Ishikawa (cell line): ENCODE measurements at regions not wholly inside any gene's neighbourhood (a gene's known extent, or its start where the extent isn't known, plus 50 kb on each side); places are given as distances from the start of the nearest gene placed in this dataset.

Source experiments
- CEBPB ChIP-seq: IDR thresholded peaks from 2 replicates; pipeline ENCODE4 v1.6.1; 2012
- CREB1 ChIP-seq: IDR thresholded peaks from 2 replicates; pipeline ENCODE4 v1.6.1; 2012; ENCODE audit warnings: low read depth
- EGR1 ChIP-seq: IDR thresholded peaks from 2 replicates; pipeline ENCODE4 v1.6.1; 2012
- EP300 ChIP-seq: IDR thresholded peaks from 2 replicates; pipeline ENCODE4 v1.6.1; 2012; ENCODE audit warnings: borderline replicate concordance
- FOXM1 ChIP-seq: IDR thresholded peaks from 2 replicates; pipeline ENCODE4 v1.6.1; 2012; ENCODE audit warnings: low read depth, borderline replicate concordance
- NFIC ChIP-seq: IDR thresholded peaks from 2 replicates; pipeline ENCODE4 v1.6.1; 2012
- RAD21 ChIP-seq: IDR thresholded peaks from 2 replicates; pipeline ENCODE4 v1.6.1; 2012; ENCODE audit warnings: low read depth
- TAF1 ChIP-seq: IDR thresholded peaks from 2 replicates; pipeline ENCODE4 v1.6.1; 2012; ENCODE audit warnings: low read depth, mild to moderate bottlenecking
- TCF12 ChIP-seq: IDR thresholded peaks from 2 replicates; pipeline ENCODE4 v1.6.1; 2012; ENCODE audit warnings: low read depth
- TEAD4 ChIP-seq: IDR thresholded peaks from 2 replicates; pipeline ENCODE4 v1.6.1; 2012
- YY1 ChIP-seq: IDR thresholded peaks from 2 replicates; pipeline ENCODE4 v1.6.1; 2012; ENCODE audit warnings: low read depth
- ZBTB7A ChIP-seq: IDR thresholded peaks from 2 replicates; pipeline ENCODE4 v1.6.1; 2012; ENCODE audit warnings: low read depth
- TF ChIP-seq, protein P1 (sequence below): IDR thresholded peaks from 2 replicates; pipeline ENCODE4 v1.6.1; 2012
- TF ChIP-seq, protein P2 (sequence below): IDR thresholded peaks from 2 replicates; pipeline ENCODE4 v1.6.1; 2012
- TF ChIP-seq, protein P3 (sequence below): IDR thresholded peaks from 2 replicates; pipeline ENCODE4 v1.6.1; 2012; ENCODE audit warnings: low read depth, mild to moderate bottlenecking

DNA sequence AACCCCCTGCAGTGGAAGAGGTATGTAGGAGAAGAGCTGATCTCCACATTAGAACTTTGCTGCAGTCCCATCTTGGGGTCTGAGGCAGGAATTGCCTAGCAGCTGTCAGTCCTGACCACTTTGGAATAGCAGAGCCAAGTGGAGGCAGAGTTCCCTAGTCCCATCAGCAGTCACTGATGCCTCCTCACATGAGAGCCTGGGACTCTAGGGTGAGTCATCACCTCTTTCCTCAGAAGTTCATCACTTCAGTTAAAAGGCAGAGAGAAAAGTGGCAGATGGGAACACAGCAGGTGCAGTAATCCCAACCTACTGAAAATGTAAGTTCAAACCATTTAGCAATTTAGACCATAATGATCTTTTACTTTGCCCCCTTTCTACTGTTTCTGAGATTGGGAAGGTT, 73.9 kb upstream of the MED14 start:
- TF ChIP-seq YY1 = no peak
- TF ChIP-seq, protein P1, sequence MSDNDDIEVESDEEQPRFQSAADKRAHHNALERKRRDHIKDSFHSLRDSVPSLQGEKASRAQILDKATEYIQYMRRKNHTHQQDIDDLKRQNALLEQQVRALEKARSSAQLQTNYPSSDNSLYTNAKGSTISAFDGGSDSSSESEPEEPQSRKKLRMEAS = no peak
- TF ChIP-seq, protein P2, sequence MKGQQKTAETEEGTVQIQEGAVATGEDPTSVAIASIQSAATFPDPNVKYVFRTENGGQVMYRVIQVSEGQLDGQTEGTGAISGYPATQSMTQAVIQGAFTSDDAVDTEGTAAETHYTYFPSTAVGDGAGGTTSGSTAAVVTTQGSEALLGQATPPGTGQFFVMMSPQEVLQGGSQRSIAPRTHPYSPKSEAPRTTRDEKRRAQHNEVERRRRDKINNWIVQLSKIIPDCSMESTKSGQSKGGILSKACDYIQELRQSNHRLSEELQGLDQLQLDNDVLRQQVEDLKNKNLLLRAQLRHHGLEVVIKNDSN = no peak
- no peak for TF ChIP-seq CREB1
- TF ChIP-seq RAD21 = no peak
- TF ChIP-seq NFIC = no peak
- no peak for TF ChIP-seq EP300

DNA sequence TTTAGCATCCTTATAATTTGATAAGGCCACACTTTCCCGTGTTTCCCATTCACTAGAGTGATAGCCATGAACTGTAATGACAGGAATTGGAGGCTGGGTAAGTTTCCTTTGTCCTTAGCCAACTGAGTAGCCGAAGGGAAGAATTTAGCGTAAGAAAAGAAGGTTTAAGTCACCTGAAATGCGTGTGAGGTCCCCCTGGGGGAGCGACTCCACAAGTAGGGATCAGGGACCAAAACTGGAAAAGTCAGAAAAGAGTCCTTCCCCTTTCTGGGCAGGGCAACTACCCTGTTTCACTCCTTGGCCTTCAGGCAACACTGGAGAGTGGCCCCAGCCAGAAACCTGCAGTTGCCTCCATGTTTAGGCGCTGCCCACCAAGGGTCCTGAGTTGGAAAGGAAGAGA, 81.6 kb upstream of the MED14 start:
- no peak for TF ChIP-seq TEAD4
- no peak for TF ChIP-seq NFIC
- no peak for TF ChIP-seq EP300
- TF ChIP-seq, protein P2 = no peak
- TF ChIP-seq, protein P1 = no peak
- no peak for TF ChIP-seq FOXM1
- no peak for TF ChIP-seq RAD21
- TF ChIP-seq YY1 = no peak
- TF ChIP-seq TCF12 = no peak
- no peak for TF ChIP-seq EGR1
- TF ChIP-seq ZBTB7A = no peak
- TF ChIP-seq CEBPB = no peak
- no peak for TF ChIP-seq TAF1
- TF ChIP-seq, protein P3, sequence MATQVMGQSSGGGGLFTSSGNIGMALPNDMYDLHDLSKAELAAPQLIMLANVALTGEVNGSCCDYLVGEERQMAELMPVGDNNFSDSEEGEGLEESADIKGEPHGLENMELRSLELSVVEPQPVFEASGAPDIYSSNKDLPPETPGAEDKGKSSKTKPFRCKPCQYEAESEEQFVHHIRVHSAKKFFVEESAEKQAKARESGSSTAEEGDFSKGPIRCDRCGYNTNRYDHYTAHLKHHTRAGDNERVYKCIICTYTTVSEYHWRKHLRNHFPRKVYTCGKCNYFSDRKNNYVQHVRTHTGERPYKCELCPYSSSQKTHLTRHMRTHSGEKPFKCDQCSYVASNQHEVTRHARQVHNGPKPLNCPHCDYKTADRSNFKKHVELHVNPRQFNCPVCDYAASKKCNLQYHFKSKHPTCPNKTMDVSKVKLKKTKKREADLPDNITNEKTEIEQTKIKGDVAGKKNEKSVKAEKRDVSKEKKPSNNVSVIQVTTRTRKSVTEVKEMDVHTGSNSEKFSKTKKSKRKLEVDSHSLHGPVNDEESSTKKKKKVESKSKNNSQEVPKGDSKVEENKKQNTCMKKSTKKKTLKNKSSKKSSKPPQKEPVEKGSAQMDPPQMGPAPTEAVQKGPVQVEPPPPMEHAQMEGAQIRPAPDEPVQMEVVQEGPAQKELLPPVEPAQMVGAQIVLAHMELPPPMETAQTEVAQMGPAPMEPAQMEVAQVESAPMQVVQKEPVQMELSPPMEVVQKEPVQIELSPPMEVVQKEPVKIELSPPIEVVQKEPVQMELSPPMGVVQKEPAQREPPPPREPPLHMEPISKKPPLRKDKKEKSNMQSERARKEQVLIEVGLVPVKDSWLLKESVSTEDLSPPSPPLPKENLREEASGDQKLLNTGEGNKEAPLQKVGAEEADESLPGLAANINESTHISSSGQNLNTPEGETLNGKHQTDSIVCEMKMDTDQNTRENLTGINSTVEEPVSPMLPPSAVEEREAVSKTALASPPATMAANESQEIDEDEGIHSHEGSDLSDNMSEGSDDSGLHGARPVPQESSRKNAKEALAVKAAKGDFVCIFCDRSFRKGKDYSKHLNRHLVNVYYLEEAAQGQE = no peak
- TF ChIP-seq CREB1 = no peak

DNA sequence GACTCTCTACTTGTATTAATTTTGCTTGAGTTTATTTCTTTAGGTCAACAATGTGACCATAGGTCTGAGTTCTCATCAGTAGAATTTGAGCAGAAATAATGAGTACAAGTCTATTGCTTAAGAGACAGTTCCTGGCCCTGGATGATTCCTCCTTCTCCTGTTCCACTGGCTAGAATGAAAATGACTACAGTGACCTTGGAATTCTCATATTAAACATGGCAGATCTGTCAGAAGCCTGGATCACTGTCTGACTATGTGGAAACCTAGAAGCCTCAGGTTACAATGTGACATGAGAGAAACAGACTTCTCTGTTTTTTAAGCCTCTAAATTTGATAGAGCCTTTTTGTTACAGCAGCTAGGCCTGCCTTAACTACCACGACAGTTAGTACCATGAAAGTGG, 82.9 kb upstream of the MED14 start:
- TF ChIP-seq YY1 (no peak), CREB1 (no peak), TEAD4 (no peak), EP300 (no peak), TCF12 (no peak), EGR1 (no peak), RAD21 (no peak), FOXM1 (no peak), TAF1 (no peak), CEBPB (no peak), NFIC (no peak), ZBTB7A (no peak)
- TF ChIP-seq, protein P1 = no peak
- TF ChIP-seq, protein P3 = no peak
- TF ChIP-seq, protein P2 = no peak

DNA sequence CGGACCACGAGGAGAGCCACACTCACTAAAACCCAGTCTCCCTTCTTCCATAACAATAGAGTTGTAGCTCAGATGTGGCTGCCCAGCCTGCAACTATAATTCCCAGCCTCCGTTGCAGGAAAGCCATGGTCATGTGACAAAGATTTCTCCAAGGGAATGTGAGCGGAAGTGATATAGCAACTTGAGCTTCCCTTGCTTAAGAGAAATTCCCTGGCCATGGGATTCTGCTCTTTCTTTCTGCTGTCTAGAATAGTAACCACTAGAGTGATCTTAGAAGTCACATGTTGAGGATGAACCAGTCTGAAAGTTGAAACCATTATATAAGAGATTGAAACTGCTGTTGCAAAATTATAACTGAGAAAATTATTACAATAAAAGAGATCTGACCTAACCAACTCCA, 86.4 kb upstream of the MED14 start:
- TF ChIP-seq ZBTB7A (no peak), YY1 (no peak), TAF1 (no peak), EP300 (no peak), TCF12 (no peak), NFIC (no peak), RAD21 (no peak), TEAD4 (no peak)
- TF ChIP-seq, protein P1 = no peak
- TF ChIP-seq, protein P2 = no peak

DNA sequence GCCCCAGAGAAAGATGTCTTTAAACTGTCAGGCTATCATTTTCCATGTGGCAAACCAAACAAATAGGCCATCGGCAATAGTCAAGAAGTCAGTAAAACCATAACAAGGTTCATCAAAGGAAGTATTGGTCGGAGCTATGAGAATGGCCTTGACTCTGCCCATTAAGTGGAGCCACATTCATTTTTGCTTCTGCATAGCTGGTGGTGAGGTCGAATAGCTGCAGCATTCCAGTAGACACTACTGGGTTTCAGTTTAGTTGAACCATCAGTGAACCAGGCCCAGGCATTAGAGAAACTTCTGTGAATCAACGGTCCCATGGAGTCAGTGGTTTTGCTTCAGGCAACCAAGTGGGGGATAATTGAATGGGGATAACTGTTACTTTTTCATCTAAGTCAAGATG, 92.0 kb upstream of the MED14 start:
- no peak for TF ChIP-seq CREB1
- TF ChIP-seq YY1 = no peak
- TF ChIP-seq TAF1 = no peak
- no peak for TF ChIP-seq CEBPB
- TF ChIP-seq, protein P1 = no peak
- no peak for TF ChIP-seq TEAD4
- no peak for TF ChIP-seq FOXM1
- TF ChIP-seq, protein P3 = no peak
- TF ChIP-seq TCF12 = no peak
- no peak for TF ChIP-seq RAD21
- TF ChIP-seq, protein P2 = no peak
- TF ChIP-seq EP300 = no peak
